OCI-LY7 (cell line): ENCODE measurements at regions not wholly inside any gene's neighbourhood (a gene's known extent, or its start where the extent isn't known, plus 50 kb on each side); places are given as distances from the start of the nearest gene placed in this dataset.

Experiments
- CTCF ChIP-seq: fragments of 200-600 bp; sonication (generic); conservative IDR thresholded peaks from 2 replicates; pipeline ENCODE4 v1.5.1; 2014; ENCODE audit warnings: mild to moderate bottlenecking, antibody characterized with exemption, low read length, moderate library complexity, mixed read lengths
- EZH2phosphoT487 ChIP-seq: fragments of 200-600 bp; sonication (generic); IDR thresholded peaks from 2 replicates; pipeline ENCODE4 v1.6.1; 2018; ENCODE audit warnings: low read depth, borderline replicate concordance, mild to moderate bottlenecking, mixed run types, antibody characterized with exemption, low read length, moderate library complexity, mixed read lengths

GRCh38 chr14:61918998-61919397 is 156.8 kb downstream of the SNAPC1 start:
- TF ChIP-seq CTCF (no peak), EZH2phosphoT487 (no peak)
